Mucosa of gallbladder (tissue), 1 donor: ENCODE measurements at regions not wholly inside any gene's neighbourhood (a gene's known extent, or its start where the extent isn't known, plus 50 kb on each side); places are given as distances from the start of the nearest gene placed in this dataset.

Source experiments
- DNase-seq: peaks from one replicate; pipeline ENCODE4 v3.0.0-alpha.2; 2020; ENCODE audit warnings: low spot score
- donor health status: DM: no; HTN: no; CAD: no.

GRCh38 chr7:13447637-13448036 lies 541.8 kb downstream of the ETV1 start:
- no peak for DNase-seq

GRCh38 chr7:13448243-13448642 lies 541.2 kb downstream of the ETV1 start:
- DNase-seq = no peak

GRCh38 chr7:13449460-13449859 lies 540.0 kb downstream of the ETV1 start:
- no peak for DNase-seq

- no peak for DNase-seq
Measured at GRCh38 chr7:13454916-13455592, 534.4 kb downstream of the ETV1 start.

- DNase-seq = no peak
Measured at GRCh38 chr7:13457790-13458189, 531.7 kb downstream of the ETV1 start.

- DNase-seq = no peak
Measured at GRCh38 chr7:13466874-13467547, 522.5 kb downstream of the ETV1 start.

- no peak for DNase-seq
Measured at GRCh38 chr7:13476881-13477444, 512.5 kb downstream of the ETV1 start.

- DNase-seq = no peak
Measured at GRCh38 chr7:13489386-13489785, 500.1 kb downstream of the ETV1 start.

- no peak for DNase-seq
Measured at GRCh38 chr7:13496976-13497375, 492.5 kb downstream of the ETV1 start.

GRCh38 chr7:13508586-13508985 lies 480.9 kb downstream of the ETV1 start:
- DNase-seq = no peak

- DNase-seq = no peak
Measured at GRCh38 chr7:13518738-13519137, 470.7 kb downstream of the ETV1 start.

GRCh38 chr7:13524076-13524475 lies 465.4 kb downstream of the ETV1 start:
- DNase-seq = no peak

GRCh38 chr7:13532028-13532753 lies 457.3 kb downstream of the ETV1 start:
- no peak for DNase-seq

- DNase-seq = no peak
Measured at GRCh38 chr7:13538669-13539068, 450.8 kb downstream of the ETV1 start.

- DNase-seq = no peak
Measured at GRCh38 chr7:13540429-13540828, 449.0 kb downstream of the ETV1 start.

GRCh38 chr7:13541326-13541725 lies 448.1 kb downstream of the ETV1 start:
- DNase-seq = no peak

- no peak for DNase-seq
Measured at GRCh38 chr7:13542451-13542850, 447.0 kb downstream of the ETV1 start.

GRCh38 chr7:13551503-13551902 lies 438.0 kb downstream of the ETV1 start:
- no peak for DNase-seq

GRCh38 chr7:13560441-13560840 lies 429.0 kb downstream of the ETV1 start:
- DNase-seq = no peak

- DNase-seq = no peak
Measured at GRCh38 chr7:13563257-13563656, 426.2 kb downstream of the ETV1 start.

- no peak for DNase-seq
Measured at GRCh38 chr7:13563680-13564079, 425.8 kb downstream of the ETV1 start.

GRCh38 chr7:13577566-13578145 lies 411.8 kb downstream of the ETV1 start:
- DNase-seq = no peak
